Endothelial cell of umbilical vein (primary cell): ENCODE measurements at regions not wholly inside any gene's neighbourhood (a gene's known extent, or its start where the extent isn't known, plus 50 kb on each side); places are given as distances from the start of the nearest gene placed in this dataset.

Experiments used
- MAX ChIP-seq: IDR thresholded peaks from 2 replicates; pipeline ENCODE4 v1.6.1; 2011; ENCODE audit not compliant: insufficient read depth, insufficient read length
- POLR2AphosphoS5 ChIP-seq: IDR thresholded peaks from 2 replicates; pipeline ENCODE4 v1.6.1; 2012; ENCODE audit warnings: low read depth, mild to moderate bottlenecking, control low read depth, low read length, moderate library complexity; ENCODE audit not compliant: insufficient read depth

GRCh38 chr2:77664491-77664890, 142.3 kb upstream of the LRRTM4 start:
- no peak for TF ChIP-seq POLR2AphosphoS5
- no peak for TF ChIP-seq MAX
